ENCODE measurements at regions not wholly inside any gene's neighbourhood (a gene's known extent, or its start where the extent isn't known, plus 50 kb on each side); places are given as distances from the start of the nearest gene placed in this dataset.

DNA sequence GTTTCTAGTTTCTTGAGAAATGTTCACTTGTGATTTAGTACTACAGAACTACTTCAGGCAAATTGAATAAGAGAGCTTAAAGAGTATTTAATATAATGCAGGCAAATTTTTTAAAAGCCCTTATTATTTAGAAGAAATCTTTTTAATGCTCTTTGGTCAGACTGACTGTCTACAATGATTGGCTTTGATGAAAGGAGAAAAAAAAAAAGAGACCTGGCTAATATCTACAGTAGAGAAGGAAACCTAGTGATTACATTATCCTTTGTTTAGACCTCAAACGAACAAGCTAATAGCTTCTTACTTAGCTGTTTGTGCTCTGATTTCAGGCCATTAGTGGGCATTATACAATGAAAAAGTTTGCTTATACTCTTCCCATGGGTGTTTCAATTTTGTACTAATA is 1043.1 kb downstream of the JRKL start:
- no peak for TF ChIP-seq POLR2A (IDR thresholded peaks at IDR 0.05)
- TF ChIP-seq, protein P1, sequence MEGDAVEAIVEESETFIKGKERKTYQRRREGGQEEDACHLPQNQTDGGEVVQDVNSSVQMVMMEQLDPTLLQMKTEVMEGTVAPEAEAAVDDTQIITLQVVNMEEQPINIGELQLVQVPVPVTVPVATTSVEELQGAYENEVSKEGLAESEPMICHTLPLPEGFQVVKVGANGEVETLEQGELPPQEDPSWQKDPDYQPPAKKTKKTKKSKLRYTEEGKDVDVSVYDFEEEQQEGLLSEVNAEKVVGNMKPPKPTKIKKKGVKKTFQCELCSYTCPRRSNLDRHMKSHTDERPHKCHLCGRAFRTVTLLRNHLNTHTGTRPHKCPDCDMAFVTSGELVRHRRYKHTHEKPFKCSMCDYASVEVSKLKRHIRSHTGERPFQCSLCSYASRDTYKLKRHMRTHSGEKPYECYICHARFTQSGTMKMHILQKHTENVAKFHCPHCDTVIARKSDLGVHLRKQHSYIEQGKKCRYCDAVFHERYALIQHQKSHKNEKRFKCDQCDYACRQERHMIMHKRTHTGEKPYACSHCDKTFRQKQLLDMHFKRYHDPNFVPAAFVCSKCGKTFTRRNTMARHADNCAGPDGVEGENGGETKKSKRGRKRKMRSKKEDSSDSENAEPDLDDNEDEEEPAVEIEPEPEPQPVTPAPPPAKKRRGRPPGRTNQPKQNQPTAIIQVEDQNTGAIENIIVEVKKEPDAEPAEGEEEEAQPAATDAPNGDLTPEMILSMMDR (IDR thresholded peaks at IDR 0.05 in 4 of 5, conservative IDR thresholded peaks at IDR 0.05 in 1 of 5): no peak

Data from gastrocnemius medialis (tissue), 4 donors.